Central memory CD8-positive, alpha-beta T cell (primary cell): ENCODE measurements at regions not wholly inside any gene's neighbourhood (a gene's known extent, or its start where the extent isn't known, plus 50 kb on each side); places are given as distances from the start of the nearest gene placed in this dataset.

Experiments used
- ATAC-seq: fragments of 150-1000 bp; cut with Tn5 transposase; replicated peaks from 2 replicates; pipeline ENCODE4 v1.10.0; 2022; ENCODE audit warnings: mild to moderate bottlenecking, moderate FRiP score, moderate number of reproducible peaks; ENCODE audit not compliant: poor library complexity, severe bottlenecking; ENCODE audit errors: extremely low read depth
- DNase-seq, 2 donors: peaks; one replicate each; pipeline ENCODE4 v3.0.0; 2021; ENCODE audit warnings: low spot score in 2 of 2
- H3K27ac Mint-ChIP-seq: one replicate; pipeline ENCODE4 v1.8.0; 2022; ENCODE audit warnings: low read depth, mild to moderate bottlenecking, moderate library complexity, mixed read lengths
- H3K27me3 Mint-ChIP-seq: one replicate; pipeline ENCODE4 v1.8.0; 2022; ENCODE audit warnings: mixed read lengths
- H3K36me3 Mint-ChIP-seq: one replicate; pipeline ENCODE4 v1.8.0; 2022; ENCODE audit warnings: mild to moderate bottlenecking, moderate library complexity, mixed read lengths; ENCODE audit not compliant: insufficient read depth
- H3K4me1 Mint-ChIP-seq: one replicate; pipeline ENCODE4 v1.8.0; 2022; ENCODE audit warnings: mixed read lengths
- H3K4me3 Mint-ChIP-seq: one replicate; pipeline ENCODE4 v1.8.0; 2022; ENCODE audit warnings: mild to moderate bottlenecking, moderate library complexity, mixed read lengths
- H3K9me3 Mint-ChIP-seq: one replicate; pipeline ENCODE4 v1.8.0; 2022; ENCODE audit warnings: mixed read lengths

DNA sequence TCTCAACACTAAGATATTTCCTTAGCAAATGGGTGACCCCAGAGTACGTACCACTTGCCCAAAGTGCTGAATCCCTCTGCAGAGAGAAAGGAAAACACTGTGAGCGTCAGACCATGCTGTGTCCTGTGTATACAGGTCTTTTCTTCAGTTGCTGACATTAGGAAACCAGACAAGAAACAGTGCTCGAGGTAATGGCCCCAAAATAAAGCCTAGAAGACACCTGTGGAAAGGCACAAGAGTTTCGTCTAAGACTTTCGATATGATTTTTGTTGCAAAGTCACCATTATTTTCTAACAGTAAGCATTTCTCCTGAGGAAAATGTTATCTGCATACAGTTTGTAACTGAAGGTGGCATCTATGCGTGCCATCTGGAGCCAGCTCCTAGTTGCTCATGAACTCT, 62.0 kb upstream of the SIMC1 start:
- Mint-ChIP-seq H3K9me3 (peaks cover 6% of the 10 kb centered on the region), H3K27ac (no peak overlapping the region), H3K27me3 (peaks cover 85% of the 10 kb centered on the region), H3K4me3 (no peak overlapping the region), H3K36me3 (no peaks in the 10 kb centered on the region), H3K4me1 (no peaks in the 10 kb centered on the region)
- DNase-seq (no peak), ATAC-seq (no peak)

DNA sequence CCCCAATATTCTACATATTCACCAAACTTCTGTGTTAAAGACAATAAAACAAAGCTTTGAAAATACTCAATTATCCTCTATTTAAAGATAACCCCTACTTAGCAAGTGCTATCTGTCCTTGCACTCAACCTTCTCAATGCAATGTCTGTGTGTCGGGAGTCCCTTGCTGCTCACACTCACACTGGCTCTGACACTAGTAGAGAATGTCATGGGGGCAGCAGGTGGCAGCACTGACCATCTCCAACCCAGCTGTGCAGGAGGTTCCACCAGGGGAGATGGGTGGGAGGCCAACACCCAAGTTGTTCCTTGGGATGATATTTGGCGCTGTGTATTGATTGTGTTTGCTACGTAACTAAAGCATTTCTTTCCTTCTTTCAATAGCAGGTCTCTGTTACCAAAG, 59.4 kb upstream of the SIMC1 start:
- H3K27me3 Mint-ChIP-seq, result peaks cover 99% of the 10 kb centered on the region
- H3K9me3 Mint-ChIP-seq, result peaks cover 6% of the 10 kb centered on the region
- no peaks in the 10 kb centered on the region for H3K36me3 Mint-ChIP-seq
- H3K27ac Mint-ChIP-seq, result no peak overlapping the region
- H3K4me1 Mint-ChIP-seq, result no peaks in the 10 kb centered on the region
- no peak for DNase-seq
- no peak for ATAC-seq
- no peak overlapping the region for H3K4me3 Mint-ChIP-seq

DNA sequence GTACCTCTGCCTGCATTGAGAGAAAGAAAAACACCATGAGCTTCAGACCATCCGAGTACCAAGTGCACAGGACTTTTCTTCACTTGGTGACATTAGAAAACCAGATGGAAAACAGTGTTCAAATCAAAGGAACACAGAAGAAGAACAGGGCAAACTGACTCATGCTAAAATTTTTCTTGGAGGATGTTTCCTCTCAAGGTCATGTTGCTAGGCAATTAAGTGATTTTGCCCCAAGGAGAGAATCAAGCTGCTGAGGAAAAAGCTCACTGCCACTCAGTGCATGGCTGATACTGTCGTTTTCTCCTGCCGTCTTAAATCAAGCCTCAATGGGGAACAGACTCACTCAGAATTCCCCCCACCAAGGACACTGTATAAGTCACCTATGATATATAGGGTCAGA, 57.9 kb upstream of the SIMC1 start:
- H3K27me3 Mint-ChIP-seq, result peaks cover 84% of the 10 kb centered on the region
- H3K4me1 Mint-ChIP-seq, result no peaks in the 10 kb centered on the region
- ATAC-seq (no peak), DNase-seq (no peak)
- peaks cover 6% of the 10 kb centered on the region for H3K9me3 Mint-ChIP-seq
- H3K4me3 Mint-ChIP-seq, result no peak overlapping the region
- H3K27ac Mint-ChIP-seq, result no peak overlapping the region
- no peaks in the 10 kb centered on the region for H3K36me3 Mint-ChIP-seq

DNA sequence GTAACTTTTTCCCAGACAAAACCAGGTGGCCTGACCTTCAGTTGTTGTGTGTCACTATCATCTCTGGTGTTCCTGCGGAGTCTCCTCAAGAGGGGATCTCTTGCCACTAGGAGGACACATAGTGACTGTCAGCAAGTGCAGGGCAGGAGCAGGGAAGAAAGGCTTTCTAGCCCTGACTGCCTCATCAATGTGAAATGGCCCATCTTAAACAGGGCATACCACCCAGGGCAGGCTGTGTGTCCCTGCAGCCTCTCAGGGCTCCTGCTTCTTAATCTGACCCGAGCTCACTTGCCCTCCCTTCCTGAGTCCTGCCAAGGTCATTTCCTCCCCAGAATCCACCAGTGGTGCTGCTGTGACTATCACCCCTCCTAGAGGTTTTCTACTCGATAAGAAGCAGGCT, 57.4 kb upstream of the SIMC1 start:
- Mint-ChIP-seq H3K27ac (no peak overlapping the region), H3K9me3 (peaks cover 6% of the 10 kb centered on the region), H3K4me3 (no peak overlapping the region), H3K4me1 (no peaks in the 10 kb centered on the region), H3K27me3 (peaks cover 79% of the 10 kb centered on the region), H3K36me3 (no peaks in the 10 kb centered on the region)
- no peak for DNase-seq
- no peak for ATAC-seq

DNA sequence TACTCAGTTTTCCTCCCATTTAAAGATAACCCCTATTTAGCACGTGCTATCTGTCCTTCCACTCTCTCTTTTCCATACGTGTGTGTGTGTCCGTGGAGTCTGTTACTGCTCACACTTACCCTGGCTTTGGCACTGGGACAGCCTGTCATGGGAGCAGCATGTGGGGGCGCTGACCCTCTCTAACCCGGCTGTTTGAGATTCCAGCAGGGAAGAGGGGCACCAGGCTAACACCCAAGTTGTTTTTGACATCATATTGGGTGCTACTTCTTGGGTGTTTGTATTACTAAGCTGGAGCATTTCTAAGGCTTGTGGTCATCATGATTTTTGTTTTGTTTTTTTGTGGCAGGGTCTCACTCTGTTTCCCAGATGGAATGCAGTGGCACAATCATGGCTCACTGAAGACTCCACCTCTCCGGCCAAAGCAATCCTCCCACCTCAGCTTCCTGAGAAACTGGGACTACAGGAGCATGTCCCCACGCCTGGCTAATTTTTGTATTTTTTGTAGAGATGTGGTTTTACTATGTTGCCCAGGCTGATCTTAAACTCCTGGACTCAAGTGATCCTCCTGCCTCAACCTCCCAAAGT, 56.9 kb upstream of the SIMC1 start:
- H3K9me3 Mint-ChIP-seq, result peaks cover 6% of the 10 kb centered on the region
- peaks cover 74% of the 10 kb centered on the region for H3K27me3 Mint-ChIP-seq
- H3K27ac Mint-ChIP-seq, result no peak overlapping the region
- no peak overlapping the region for H3K4me3 Mint-ChIP-seq
- DNase-seq (no peak), ATAC-seq (no peak)
- H3K36me3 Mint-ChIP-seq, result no peaks in the 10 kb centered on the region
- no peaks in the 10 kb centered on the region for H3K4me1 Mint-ChIP-seq

DNA sequence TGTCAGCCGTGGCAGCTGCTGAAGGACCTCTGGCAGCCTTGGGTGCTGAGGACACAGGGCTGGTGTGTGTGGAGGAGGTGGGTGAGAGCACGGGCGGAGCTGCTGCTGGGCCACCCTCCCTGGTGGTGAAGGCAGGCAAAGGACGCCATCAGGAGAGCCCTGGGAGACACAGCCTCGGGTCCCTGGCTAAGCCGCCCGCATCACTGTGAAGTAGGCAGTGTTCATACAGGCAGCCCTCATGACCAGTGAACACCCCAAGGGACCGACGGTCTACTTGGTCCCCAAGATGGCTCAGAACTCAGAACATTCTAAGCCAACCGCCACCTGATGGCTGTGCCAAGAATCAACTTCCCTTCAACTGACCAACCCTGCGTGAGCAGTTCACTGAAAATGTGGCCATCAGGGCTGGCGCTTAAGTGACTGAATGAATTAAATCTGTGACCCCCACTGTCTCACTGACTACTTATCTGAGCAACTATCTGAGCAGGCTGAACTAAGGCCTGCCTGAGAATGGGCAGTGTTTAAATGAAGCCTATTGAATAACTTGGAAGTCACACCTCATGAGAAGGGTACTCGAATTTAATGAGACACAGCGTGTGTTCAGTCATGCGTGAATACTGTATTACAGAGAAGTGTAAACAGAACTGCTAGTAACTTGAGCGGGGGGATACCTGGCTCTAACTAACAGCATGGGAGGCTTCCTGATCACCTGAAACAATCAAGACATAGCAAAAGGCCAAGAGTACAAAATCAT, 54.7 kb upstream of the SIMC1 start:
- Mint-ChIP-seq H3K4me3 (no peak overlapping the region), H3K9me3 (peaks cover 3% of the 10 kb centered on the region), H3K36me3 (no peaks in the 10 kb centered on the region), H3K4me1 (no peaks in the 10 kb centered on the region), H3K27me3 (peaks cover 62% of the 10 kb centered on the region), H3K27ac (no peak overlapping the region)
- ATAC-seq (no peak), DNase-seq (no peak)

DNA sequence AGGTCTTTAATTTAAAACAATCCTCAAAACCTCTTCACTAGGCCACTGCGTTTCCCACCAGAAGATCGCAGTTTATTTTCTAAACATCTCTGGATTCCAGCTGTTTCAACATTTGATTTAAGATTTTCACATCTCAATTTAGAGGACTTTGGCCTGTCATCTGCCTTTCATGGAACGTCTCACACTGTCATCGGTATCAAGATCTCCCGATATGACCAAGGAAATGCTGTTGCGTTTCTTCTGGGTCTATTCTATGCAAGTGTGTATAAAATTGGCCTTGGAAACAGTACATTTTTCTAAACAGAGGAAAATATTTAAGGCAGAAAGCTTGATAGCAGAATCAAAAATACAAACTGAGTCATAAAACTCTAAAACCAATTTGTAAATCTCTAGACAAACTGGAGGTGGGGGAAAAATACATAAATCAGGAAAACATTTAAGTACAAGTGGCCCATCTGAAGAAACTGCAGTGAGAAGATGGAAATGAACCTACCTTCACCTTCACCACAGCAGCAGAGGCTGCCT, 53.6 kb upstream of the SIMC1 start:
- H3K27me3 Mint-ChIP-seq, result peaks cover 56% of the 10 kb centered on the region
- no peaks in the 10 kb centered on the region for H3K9me3 Mint-ChIP-seq
- no peaks in the 10 kb centered on the region for H3K36me3 Mint-ChIP-seq
- H3K4me3 Mint-ChIP-seq, result no peak overlapping the region
- H3K4me1 Mint-ChIP-seq, result no peaks in the 10 kb centered on the region
- DNase-seq (no peak), ATAC-seq (no peak)
- no peak overlapping the region for H3K27ac Mint-ChIP-seq

DNA sequence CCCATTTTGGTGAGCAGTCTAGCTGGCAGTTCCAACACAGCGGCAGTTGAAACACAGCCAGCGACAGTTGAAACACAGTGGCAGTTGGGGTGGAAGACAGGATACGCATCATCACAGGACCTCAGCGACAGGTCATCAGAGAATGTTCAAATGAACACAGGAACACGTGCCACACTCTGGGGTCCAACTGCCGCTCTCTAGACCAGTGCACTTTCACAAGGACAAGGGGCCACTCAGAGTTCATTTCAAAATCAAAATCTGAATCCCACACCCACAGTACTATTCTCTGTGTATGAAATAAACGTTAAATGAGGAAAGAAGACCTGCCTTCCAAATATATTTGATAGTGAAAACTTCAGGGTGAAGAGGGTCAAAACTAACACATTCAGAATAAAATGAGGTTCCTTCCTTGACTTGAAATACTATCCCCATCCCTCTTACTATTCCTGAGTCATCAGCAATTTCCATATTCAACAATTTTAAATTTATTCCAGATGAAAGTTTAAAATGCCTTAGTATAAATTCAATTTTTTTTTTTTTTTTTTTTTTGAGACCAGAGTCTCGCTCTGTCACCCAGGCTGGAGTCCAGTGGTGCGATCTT, 53.0 kb upstream of the SIMC1 start:
- peaks cover 52% of the 10 kb centered on the region for H3K27me3 Mint-ChIP-seq
- no peak for ATAC-seq
- no peaks in the 10 kb centered on the region for H3K4me1 Mint-ChIP-seq
- H3K9me3 Mint-ChIP-seq, result no peaks in the 10 kb centered on the region
- no peak overlapping the region for H3K4me3 Mint-ChIP-seq
- DNase-seq, result no peak
- no peaks in the 10 kb centered on the region for H3K36me3 Mint-ChIP-seq
- H3K27ac Mint-ChIP-seq, result no peak overlapping the region

DNA sequence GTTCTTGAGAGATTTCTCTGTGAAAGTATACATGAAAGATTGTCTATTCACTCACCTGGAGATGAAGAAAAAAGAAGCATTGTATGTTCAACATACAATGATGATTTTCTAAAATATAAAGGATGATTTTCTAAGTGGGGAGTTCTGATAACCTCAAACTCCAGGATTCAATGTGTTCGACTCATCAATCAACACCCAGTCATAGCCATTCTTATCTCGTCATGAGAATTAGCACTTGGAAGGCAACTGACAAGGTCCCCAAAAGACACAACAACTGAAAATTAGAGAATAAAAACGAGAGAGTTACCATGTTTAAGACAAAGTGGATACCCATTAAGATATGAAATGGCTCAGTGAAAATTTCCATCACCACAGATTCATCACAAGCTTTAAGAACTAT, 52.1 kb upstream of the SIMC1 start:
- Mint-ChIP-seq H3K27me3 (peaks cover 43% of the 10 kb centered on the region), H3K4me1 (no peaks in the 10 kb centered on the region), H3K9me3 (no peaks in the 10 kb centered on the region), H3K27ac (no peak overlapping the region), H3K4me3 (no peak overlapping the region), H3K36me3 (no peaks in the 10 kb centered on the region)
- ATAC-seq (no peak), DNase-seq (no peak)

DNA sequence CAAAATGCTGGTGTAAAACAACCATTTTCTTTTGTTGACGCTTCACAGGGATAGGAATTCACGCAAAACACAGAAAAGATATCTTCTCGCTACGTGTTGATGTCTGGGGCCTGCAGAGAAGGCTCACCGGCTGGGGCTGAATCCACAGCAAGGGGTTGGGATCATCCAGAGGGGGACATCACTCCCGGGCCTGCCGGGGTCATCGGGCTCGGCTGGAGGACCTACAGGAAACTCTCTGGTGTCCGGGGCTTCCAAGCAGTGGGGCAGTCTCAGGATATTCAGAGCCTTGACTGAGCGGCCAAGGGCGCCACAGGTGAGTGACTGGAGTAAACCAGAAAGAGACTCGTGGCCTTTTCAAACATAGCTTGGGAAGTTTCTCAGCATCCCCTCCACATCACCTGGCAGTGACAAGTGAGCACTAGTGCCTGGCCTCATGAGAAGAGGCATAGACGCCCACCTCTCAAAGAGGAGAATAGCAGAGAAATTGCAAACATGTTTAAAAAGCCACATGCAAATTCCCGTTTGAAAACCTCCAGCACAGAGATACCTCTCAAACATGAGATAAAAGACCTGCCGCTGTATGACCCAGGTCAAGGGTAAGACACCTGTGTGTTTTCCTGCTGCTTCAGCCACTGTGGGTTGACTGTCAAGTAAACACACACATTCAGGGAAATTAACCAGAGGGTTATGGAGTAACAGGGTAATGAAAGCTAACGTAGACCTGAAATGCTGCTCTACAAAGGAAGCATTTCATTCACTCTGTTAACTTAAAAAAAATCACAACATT, 50.8 kb upstream of the SIMC1 start:
- no peaks in the 10 kb centered on the region for H3K36me3 Mint-ChIP-seq
- peaks cover 30% of the 10 kb centered on the region for H3K27me3 Mint-ChIP-seq
- no peak overlapping the region for H3K4me3 Mint-ChIP-seq
- no peaks in the 10 kb centered on the region for H3K4me1 Mint-ChIP-seq
- ATAC-seq (no peak), DNase-seq (no peak)
- no peaks in the 10 kb centered on the region for H3K9me3 Mint-ChIP-seq
- no peak overlapping the region for H3K27ac Mint-ChIP-seq

DNA sequence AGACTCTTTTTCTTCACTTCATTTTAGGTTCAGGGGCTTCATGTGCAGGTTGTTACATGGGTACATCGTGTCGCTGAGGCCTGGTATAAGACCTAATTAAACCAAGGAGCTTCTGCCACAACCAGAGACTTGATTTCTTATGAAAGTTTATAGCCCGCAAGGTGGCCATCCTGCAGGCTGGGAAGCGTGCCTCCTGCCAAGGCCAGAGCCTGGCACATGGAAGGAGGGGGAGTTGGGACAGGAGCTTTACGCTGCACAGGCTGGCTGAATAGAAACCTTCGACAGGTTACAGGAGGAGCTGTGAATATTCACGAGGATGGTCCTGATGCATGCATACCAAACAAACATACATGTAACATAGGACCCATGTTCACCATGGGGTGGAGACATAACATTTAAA, 50.1 kb upstream of the SIMC1 start:
- ATAC-seq, result no peak
- no peaks in the 10 kb centered on the region for H3K4me1 Mint-ChIP-seq

More for the DNA sequence above, 50.1 kb upstream of the SIMC1 start:
- DNase-seq, result no peak
- Mint-ChIP-seq H3K36me3 (no peaks in the 10 kb centered on the region), H3K27me3 (peaks cover 24% of the 10 kb centered on the region), H3K9me3 (no peaks in the 10 kb centered on the region), H3K27ac (no peak overlapping the region), H3K4me3 (no peak overlapping the region)
